ENCODE measurements at regions not wholly inside any gene's neighbourhood (a gene's known extent, or its start where the extent isn't known, plus 50 kb on each side); places are given as distances from the start of the nearest gene placed in this dataset.

GRCh38 chrX:39145859-39146258, 344.6 kb downstream of the MID1IP1 start:
- Histone ChIP-seq H4K20me1 (replicated peaks; ENCODE audit: control insufficient read depth, insufficient read depth, low read length) (no peaks in the 10 kb centered on the region), H3K9ac (ENCODE audit: insufficient read depth in 1 of 2, low read depth in 2 of 2, low read length in 2 of 2) (no peak overlapping the region), H3K9me1 (ENCODE audit: control insufficient read depth, insufficient read depth, low read length) (no peaks in the 10 kb centered on the region), H3K79me2 (ENCODE audit: control insufficient read depth, insufficient read depth, low read length) (no peaks in the 10 kb centered on the region), H3K9me3 (replicated peaks; ENCODE audit: control insufficient read depth, insufficient read depth, low read depth, low read length) (no peaks in the 10 kb centered on the region), H3K4me1 (replicated peaks in 1 of 2; ENCODE audit: control insufficient read depth in 2 of 2, insufficient read depth in 2 of 2, low read length in 2 of 2) (no peaks in the 10 kb centered on the region), H3K27ac (ENCODE audit: extremely low read depth, low read depth, low read length) (no peak overlapping the region), H3K36me3 (ENCODE audit: control insufficient read depth, insufficient read depth, low read length) (no peaks in the 10 kb centered on the region), H3K27me3 (ENCODE audit: control insufficient read depth in 2 of 2, insufficient read depth in 2 of 2, low read length in 2 of 2) (0 out of 5 replicates have a peak, but pooled peaks cover 0 to 5% of the 10 kb centered on the region in 2 experiments), H3K4me2 (ENCODE audit: insufficient read depth, low read length) (no peak overlapping the region), H3K4me3 (no peak overlapping the region), H2AFZ (ENCODE audit: low read depth, low read length) (no peak overlapping the region)
- FAIRE-seq (no peak), ATAC-seq (no peak), DNase-seq (ENCODE audit: extremely low read depth in 1 of 4, low spot score in 3 of 4) (no peak)
- intact Hi-C loops (cut with micrococcal nuclease) (loop anchor here (5.0 kb wide), 1 partner anchor 344 kb away; the partner anchor contains the start of gene MID1IP1), in situ Hi-C loops (cut with MboI) (loop anchor here (5.0 kb wide), 1 partner anchor 394 kb away; no protein-coding TSS in a partner anchor)
- ChIA-PET CTCF (ENCODE audit: low intra/inter-chr PET ratio) (no interaction called here), POLR2A (no interaction called here)
- no TSS peak for BruUV-seq (replicated peaks)
- TF ChIP-seq ETV6 (IDR thresholded peaks at IDR 0.05; ENCODE audit: borderline replicate concordance in 1 of 2, low read depth in 2 of 2, low read length in 1 of 2) (no peak), ETV6 (CRISPR knock-in tag; IDR thresholded peaks at IDR 0.05; ENCODE audit: borderline replicate concordance) (no peak), ESRRB (CRISPR knock-in tag; IDR thresholded peaks at IDR 0.05; ENCODE audit: borderline replicate concordance) (no peak), SETDB1 (IDR thresholded peaks at IDR 0.05; ENCODE audit: low read length) (no peak), ATF6 (CRISPR knock-in tag; IDR thresholded peaks at IDR 0.05) (no peak), SP1 (CRISPR knock-in tag; IDR thresholded peaks at IDR 0.05) (no peak), BCL6 (CRISPR knock-in tag; IDR thresholded peaks at IDR 0.05) (no peak), TSC22D4 (tag; IDR thresholded peaks at IDR 0.05) (no peak), HMG20A (CRISPR knock-in tag; conservative IDR thresholded peaks at IDR 0.05) (no peak), TAF1 (IDR thresholded peaks at IDR 0.05; ENCODE audit: control insufficient read depth, extremely low read depth, insufficient read depth, low read length, severe bottlenecking) (no peak), E2F5 (CRISPR knock-in tag; IDR thresholded peaks at IDR 0.05) (no peak), MAX (CRISPR knock-in tag; IDR thresholded peaks at IDR 0.05) (no peak), ZNF232 (CRISPR knock-in tag; IDR thresholded peaks at IDR 0.05) (no peak)
